ENCODE measurements at regions not wholly inside any gene's neighbourhood (a gene's known extent, or its start where the extent isn't known, plus 50 kb on each side); places are given as distances from the start of the nearest gene placed in this dataset.

GRCh38 chr6:48744948-48745347 is 634.0 kb upstream of the PTCHD4 start:
- DNase-seq (ENCODE audit: low read depth in 1 of 2, low spot score in 1 of 2): no peak
- Histone ChIP-seq H3K27ac (replicated peaks) (no peak overlapping the region), H3K27me3 (ENCODE audit: insufficient read depth, poor library complexity, severe bottlenecking) (no peaks in the 10 kb centered on the region), H3K4me3 (replicated peaks; ENCODE audit: insufficient read depth, low read length) (no peak overlapping the region)
- no peak for TF ChIP-seq REST (IDR thresholded peaks at IDR 0.05; ENCODE audit: insufficient replicate concordance, low read depth)
- no peak for TF ChIP-seq POLR2AphosphoS5 (IDR thresholded peaks at IDR 0.05; ENCODE audit: low read depth)
- TF ChIP-seq CTCF (IDR thresholded peaks at IDR 0.05; ENCODE audit: insufficient read depth, low read length): no peak
- TF ChIP-seq GABPA (IDR thresholded peaks at IDR 0.05; ENCODE audit: low read depth): no peak
- no peak for TF ChIP-seq SPI1 (IDR thresholded peaks at IDR 0.05; ENCODE audit: borderline replicate concordance, low read depth)

DNA sequence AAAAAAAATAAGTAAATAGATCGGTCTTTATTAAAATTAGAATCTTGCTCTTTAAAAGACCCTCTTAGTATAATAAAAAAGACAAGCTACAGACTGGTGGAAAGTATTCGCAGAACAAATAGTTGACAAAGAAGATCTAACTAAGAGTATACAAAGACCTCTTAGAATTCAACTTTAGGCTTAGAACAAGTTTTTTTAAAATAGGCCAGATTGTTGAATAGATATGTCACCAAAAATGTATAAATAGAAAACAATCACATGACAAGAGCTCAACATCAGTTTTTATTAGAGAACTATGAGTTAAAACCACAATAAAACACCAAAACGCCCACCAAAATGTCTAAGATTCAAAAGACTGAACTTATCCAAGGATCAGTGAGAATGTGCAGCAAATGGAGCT is 632.7 kb upstream of the PTCHD4 start:
- H3K27me3 ChIP-seq (ENCODE audit: insufficient read depth, poor library complexity, severe bottlenecking): no peaks in the 10 kb centered on the region
- H3K27ac ChIP-seq (replicated peaks): no peak overlapping the region
- no peak overlapping the region for H3K4me3 ChIP-seq (replicated peaks; ENCODE audit: insufficient read depth, low read length)
- TF ChIP-seq GABPA (IDR thresholded peaks at IDR 0.05; ENCODE audit: low read depth): no peak
- no peak for TF ChIP-seq POLR2AphosphoS5 (IDR thresholded peaks at IDR 0.05; ENCODE audit: low read depth)
- TF ChIP-seq REST (IDR thresholded peaks at IDR 0.05; ENCODE audit: insufficient replicate concordance, low read depth): no peak
- TF ChIP-seq CTCF (IDR thresholded peaks at IDR 0.05; ENCODE audit: insufficient read depth, low read length): no peak
- no peak for TF ChIP-seq SPI1 (IDR thresholded peaks at IDR 0.05; ENCODE audit: borderline replicate concordance, low read depth)
- DNase-seq (ENCODE audit: low read depth in 1 of 2, low spot score in 1 of 2): no peak

DNA sequence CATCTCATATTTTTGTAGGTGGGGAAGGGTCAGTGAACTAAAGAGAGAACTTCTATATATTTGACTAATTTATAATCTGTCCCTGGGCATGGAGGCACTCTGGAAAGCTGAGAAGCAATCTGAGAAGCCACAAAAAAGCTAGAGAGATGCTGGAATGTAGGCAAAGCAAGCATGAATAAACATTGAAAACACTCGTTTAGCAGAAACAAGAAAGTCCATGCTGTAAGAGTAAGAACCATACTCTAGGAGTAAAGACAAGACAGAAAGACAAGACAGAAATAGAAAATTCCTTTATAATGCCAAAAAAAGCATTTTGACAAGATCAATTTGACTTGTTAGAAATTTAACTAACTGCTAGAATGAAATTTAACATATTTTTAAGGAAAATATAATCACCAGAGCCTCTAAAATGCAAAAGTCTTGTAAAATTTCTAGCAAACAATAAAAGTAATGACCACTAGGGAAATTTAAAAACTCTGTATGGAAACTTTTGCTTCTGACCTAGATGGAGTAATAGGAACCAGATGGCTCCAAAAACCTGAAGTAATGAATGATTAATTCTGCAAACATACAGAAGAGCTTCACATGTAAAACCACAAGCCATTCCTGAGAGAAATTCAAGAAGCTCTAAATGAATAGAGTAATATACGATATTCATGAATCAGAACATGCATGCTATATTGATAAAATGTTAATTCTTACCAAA is 625.7 kb upstream of the PTCHD4 start:
- Histone ChIP-seq H3K27ac (replicated peaks) (no peak overlapping the region), H3K4me3 (replicated peaks; ENCODE audit: insufficient read depth, low read length) (no peak overlapping the region), H3K27me3 (ENCODE audit: insufficient read depth, poor library complexity, severe bottlenecking) (no peaks in the 10 kb centered on the region)
- no peak for TF ChIP-seq SPI1 (IDR thresholded peaks at IDR 0.05; ENCODE audit: borderline replicate concordance, low read depth)
- TF ChIP-seq POLR2AphosphoS5 (IDR thresholded peaks at IDR 0.05; ENCODE audit: low read depth): no peak
- no peak for TF ChIP-seq REST (IDR thresholded peaks at IDR 0.05; ENCODE audit: insufficient replicate concordance, low read depth)
- TF ChIP-seq GABPA (IDR thresholded peaks at IDR 0.05; ENCODE audit: low read depth): no peak
- TF ChIP-seq CTCF (IDR thresholded peaks at IDR 0.05; ENCODE audit: insufficient read depth, low read length): no peak
- no peak for DNase-seq (ENCODE audit: low read depth in 1 of 2, low spot score in 1 of 2)
